Bronchial epithelial cell (primary cell): ENCODE measurements at regions not wholly inside any gene's neighbourhood (a gene's known extent, or its start where the extent isn't known, plus 50 kb on each side); places are given as distances from the start of the nearest gene placed in this dataset.

Experiments
- DNase-seq: peaks from one replicate; pipeline ENCODE4 v3.0.0-alpha.2; 2010; ENCODE audit warnings: low read depth
- FAIRE-seq: peaks from 2 replicates; lab custom pipeline; 2011; peaks lifted over from hg19 to GRCh38; lab: Jason Lieb, UNC
- H3K27me3 ChIP-seq: 2 replicates; pipeline ENCODE4 v1.5.1; 2011; ENCODE audit warnings: low read length; ENCODE audit not compliant: control insufficient read depth, insufficient read depth
- H3K36me3 ChIP-seq: 2 replicates; pipeline ENCODE4 v1.5.1; 2011; ENCODE audit warnings: low read length; ENCODE audit not compliant: control insufficient read depth, insufficient read depth
- H3K4me3 ChIP-seq: 2 replicates; pipeline ENCODE4 v1.5.1; 2011; ENCODE audit warnings: mild to moderate bottlenecking, low read depth, low read length, control low read depth
- CTCF ChIP-seq: IDR thresholded peaks from 2 replicates; pipeline ENCODE4 v1.5.1; 2011; ENCODE audit warnings: mild to moderate bottlenecking, moderate library complexity, low read length, control low read depth, inconsistent platforms; ENCODE audit not compliant: insufficient read depth, severe bottlenecking

- no peaks in the 10 kb centered on the region for H3K36me3 ChIP-seq
- TF ChIP-seq CTCF, result no peak
- no peaks in the 10 kb centered on the region for H3K27me3 ChIP-seq
- FAIRE-seq (no peak), DNase-seq (peak; percentile 19)
- no peak overlapping the region for H3K4me3 ChIP-seq
Measured at GRCh38 chr6:91149956-91150705, 563.3 kb upstream of the MAP3K7 start.

DNA sequence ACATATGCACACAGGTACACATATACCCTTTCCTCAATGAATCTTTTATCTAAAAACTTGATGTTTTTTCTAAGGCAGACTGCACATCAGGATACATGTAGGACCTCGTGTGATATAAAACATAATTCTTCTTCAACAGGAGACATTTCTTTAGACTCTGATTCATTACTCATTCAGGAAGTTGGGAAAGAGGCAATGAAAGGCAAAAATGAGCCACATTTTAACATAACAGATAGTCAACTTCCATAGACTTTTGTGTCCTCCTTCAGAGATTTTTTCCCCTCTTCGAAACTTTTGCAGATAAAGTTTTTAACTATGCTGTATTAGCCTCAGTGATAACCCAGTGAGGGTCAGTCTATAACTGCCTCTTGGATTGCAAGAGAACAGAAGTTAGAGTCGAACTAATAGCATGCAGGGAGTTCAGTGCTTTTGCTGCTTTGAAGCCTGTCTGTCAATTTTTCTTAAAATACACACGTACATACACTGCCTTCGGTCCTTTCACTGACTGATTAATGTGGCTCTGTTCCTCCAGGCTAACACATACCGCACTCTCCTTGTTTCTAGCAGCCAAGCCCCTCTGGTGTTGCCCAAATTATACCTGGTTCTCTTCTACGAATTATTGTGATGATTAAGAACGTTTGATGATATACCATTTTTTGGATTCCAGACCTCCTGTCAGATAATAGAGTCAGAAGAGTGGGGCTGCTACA is 562.5 kb upstream of the MAP3K7 start:
- Histone ChIP-seq H3K4me3 (no peak overlapping the region), H3K36me3 (no peaks in the 10 kb centered on the region), H3K27me3 (no peaks in the 10 kb centered on the region)
- DNase-seq (peak; percentile 22), FAIRE-seq (no peak)
- no peak for TF ChIP-seq CTCF

GRCh38 chr6:91144126-91144525 is 557.3 kb upstream of the MAP3K7 start:
- TF ChIP-seq CTCF, result no peak
- no peak for FAIRE-seq
- H3K27me3 ChIP-seq, result no peaks in the 10 kb centered on the region

GRCh38 chr6:91142154-91142553 is 555.3 kb upstream of the MAP3K7 start:
- Histone ChIP-seq H3K36me3 (no peaks in the 10 kb centered on the region), H3K4me3 (no peak overlapping the region), H3K27me3 (no peaks in the 10 kb centered on the region)
- no peak for DNase-seq
- no peak for TF ChIP-seq CTCF
- no peak for FAIRE-seq

More at GRCh38 chr6:91144126-91144525, 557.3 kb upstream of the MAP3K7 start:
- Histone ChIP-seq H3K36me3 (no peaks in the 10 kb centered on the region), H3K4me3 (no peak overlapping the region)
- DNase-seq, result no peak

DNA sequence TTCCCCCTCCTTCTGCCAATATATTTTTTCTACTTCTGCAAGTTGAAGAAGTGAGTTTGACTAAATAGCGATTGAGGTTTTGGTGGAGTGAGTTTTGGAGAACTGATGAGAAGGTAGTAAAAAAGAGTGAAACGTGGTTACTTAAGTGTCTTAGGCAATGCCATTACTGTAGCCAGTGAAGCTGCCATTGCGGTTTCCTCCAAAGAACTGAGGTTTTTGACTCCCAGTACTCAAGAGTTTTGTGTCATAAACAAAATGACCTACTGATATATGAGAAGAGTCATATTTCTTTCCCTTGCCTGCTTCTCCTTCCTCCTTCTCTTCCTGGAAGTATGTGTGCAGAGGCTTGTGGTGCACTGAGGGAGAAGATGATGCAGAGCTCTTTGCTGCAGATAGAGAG is 554.5 kb upstream of the MAP3K7 start:
- no peaks in the 10 kb centered on the region for H3K27me3 ChIP-seq
- no peak overlapping the region for H3K4me3 ChIP-seq
- no peak for TF ChIP-seq CTCF
- DNase-seq (no peak), FAIRE-seq (no peak)
- H3K36me3 ChIP-seq, result no peaks in the 10 kb centered on the region
